Stimulated activated CD8-positive, alpha-beta memory T cell treated with anti-CD3 and anti-CD28 coated beads, Interleukin-15, amount 100 ng/mL, for 4 hours (primary cell): ENCODE measurements at regions not wholly inside any gene's neighbourhood (a gene's known extent, or its start where the extent isn't known, plus 50 kb on each side); places are given as distances from the start of the nearest gene placed in this dataset.
"Not testable (repeated sequence)": the region's sequence is repeated elsewhere in the genome, so short reads cannot be mapped to it uniquely, and the experiment has no call there.

Experiments used
- DNase-seq, 2 donors: peaks; one replicate each; pipeline ENCODE4 v3.0.0-alpha.2; 2020; ENCODE audit warnings: low read depth in 2 of 2

DNA sequence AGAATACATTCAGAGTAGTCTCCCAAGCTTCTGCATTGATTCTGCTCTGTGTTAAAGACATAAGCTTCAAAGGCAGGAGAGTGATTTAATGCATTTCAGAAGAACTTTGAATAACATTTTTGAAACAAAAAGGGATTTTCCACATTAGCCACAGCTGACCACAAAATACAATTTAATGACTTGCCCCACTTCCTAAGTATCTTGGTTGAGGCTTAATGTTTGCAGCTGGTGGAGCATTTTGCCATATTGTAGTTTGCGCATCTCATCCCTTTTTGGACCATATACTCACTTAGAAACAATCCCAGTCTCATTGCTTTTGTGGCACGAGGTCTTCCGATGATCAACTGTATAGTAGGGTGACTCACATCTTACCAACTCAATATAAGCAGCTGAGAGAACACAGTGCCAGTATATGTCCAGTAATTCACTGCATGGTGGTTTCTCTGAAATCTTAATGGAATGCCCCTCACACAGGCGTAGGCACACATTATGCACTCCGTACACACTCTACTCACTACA, 455.8 kb upstream of the PTGER4 start:
- DNase-seq, result no peak

DNA sequence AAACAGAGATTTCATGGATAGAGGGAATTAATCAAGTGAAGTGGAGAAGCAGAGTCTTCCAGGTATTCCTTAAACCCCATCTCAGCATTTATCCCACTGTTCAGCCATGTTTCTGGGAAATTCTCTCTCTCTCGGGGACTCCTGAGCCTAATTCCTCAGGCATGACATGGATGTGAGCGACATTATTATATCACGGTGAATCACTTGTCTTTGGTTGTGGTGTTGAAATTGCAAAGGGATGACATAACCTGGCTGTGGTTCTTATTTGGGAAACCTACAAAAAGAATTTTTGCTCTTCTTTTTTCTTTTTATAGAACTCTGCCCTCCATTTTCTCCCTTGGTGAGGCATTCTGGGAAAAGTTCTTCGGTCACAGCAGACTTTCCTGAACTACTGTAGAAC, 457.9 kb upstream of the PTGER4 start:
- DNase-seq, result no peak

DNA sequence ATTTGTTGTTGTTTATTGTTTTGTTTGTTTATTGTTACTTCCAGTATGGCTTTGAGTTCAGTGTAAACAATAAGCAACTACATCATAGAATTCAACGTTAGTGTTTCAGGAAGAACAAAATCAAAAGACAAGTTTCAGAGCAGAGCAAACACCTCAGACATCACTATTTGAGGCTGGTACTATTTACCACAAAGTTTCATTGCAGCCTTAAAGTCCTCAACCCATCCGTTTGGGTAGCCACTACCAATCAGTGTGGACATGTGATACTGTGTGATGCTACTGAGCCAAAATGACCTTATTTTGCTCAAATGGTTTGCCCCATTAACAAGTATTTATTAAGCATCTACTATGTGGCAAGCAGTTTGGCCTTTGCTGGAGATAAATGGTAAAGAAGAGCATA, 458.5 kb upstream of the PTGER4 start:
- no peak for DNase-seq

DNA sequence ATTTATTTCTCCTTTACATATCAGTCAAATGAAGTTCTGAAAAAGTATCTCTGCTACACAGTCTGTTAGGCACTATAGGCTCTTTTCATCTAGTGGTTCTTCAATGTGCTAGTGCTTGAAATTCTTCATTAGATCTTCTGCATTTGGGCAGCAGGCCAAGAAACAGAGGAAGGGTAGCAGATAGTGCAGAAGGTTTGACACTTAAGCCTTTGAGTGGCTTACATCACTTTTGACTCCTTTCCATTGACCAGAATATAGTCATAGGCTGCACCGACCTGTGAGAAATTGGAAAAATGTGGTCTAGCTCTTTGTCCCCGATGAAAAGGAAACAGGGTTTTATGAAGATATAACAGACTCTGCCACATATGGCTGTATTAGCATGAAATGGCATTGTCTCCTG, 459.5 kb upstream of the PTGER4 start:
- DNase-seq, result no peak

DNA sequence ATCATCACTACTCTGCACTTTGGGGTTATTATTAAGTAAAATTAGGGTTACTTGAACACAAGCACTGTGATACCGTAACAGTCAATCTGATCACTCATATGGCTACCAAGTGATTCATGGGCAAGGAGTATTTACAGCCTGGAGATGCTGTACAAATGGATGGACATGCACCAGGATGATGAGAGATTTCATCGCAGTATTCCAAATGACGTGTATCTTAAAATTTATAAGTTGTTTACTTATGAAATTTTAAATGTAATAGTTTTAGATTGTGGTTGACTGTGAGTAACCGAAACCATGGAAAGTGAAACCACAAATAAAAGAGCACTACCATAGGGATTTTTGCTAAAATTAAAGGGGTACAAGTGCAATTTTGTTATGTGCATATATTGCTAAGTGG, 462.2 kb upstream of the PTGER4 start:
- DNase-seq, result no peak

DNA sequence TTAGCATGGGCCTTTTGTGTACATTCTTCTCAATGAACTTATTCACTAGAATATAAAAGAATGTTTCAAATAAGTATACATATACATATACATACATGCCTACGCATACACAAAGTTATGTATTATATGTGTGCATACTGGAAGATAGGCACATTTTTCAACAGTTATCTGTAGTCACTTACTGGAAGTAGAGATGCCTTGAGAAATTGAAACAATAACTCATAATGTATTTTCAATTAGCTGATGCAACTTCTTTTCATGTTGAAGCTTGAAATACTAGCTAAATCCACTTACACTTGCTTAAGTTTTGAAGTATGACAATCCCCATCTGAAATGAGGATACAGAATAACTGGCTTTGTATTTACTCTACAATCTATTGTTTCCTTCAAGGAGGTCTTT, 469.0 kb upstream of the PTGER4 start:
- DNase-seq, result no peak

DNA sequence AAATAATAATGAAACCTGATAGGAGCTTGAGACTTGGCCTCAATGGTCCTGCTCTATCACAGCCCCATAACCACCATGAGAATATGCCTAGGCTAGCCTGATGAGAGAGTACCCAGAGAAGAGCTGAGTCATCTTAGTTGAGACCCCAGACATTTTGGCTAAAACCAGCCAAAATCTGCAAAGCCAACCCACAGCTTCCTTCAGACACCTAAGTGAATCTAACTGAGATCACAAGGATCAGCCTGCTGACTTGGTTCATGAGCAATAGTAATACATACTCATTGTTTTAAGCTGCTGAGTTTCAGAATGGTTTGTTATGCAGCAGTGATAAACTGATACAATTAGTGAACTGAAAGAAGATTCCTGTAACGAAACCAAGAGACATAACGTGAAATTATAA, 473.7 kb upstream of the PTGER4 start:
- DNase-seq, result no peak

DNA sequence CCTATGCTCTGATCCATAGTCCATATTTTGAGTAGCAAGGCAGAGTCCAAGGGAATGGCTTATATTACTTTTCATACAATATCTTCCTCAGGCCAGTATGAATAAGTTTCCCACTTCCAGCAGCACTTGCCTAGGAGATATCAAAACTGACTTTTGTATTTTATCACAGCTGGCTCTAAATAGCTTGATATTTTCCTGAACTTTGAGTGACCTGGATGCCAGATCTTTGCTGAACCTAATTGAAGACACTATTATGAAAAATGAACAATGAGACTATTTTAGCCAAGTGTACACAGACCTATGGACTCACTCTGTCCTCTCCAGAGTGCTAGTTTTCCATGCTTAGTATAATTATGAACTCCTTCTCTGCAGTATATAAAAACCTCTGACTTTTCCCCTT, 475.6 kb upstream of the PTGER4 start:
- DNase-seq, result no peak

DNA sequence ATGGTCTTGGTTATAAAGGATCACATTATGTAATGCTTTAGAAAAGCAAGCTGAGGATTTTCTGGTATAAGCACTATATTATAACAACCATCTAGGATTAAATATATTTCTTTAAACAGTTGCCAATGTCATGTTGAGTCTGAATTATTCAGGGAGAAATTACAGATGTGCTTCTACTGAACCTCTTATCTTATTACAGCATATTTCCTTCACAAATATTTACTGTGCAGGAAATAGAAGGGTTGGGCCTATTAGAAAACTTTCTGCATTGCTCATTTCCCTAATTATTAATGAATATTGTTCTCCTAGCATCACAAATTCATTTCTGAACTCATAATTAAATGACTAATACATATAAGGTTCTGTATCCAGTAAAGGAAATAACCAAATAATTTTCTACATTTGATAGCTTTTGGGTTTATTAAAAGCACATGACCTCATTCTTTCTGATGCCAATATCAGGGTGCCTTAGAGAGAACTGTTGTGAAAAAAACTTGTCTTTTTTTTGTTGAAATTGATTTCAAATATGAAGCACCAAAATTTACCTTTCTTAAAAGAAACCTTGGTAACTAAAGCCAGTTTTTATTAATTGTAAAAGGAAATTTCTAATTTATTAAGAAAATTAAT, 476.8 kb upstream of the PTGER4 start:
- DNase-seq, result no peak

DNA sequence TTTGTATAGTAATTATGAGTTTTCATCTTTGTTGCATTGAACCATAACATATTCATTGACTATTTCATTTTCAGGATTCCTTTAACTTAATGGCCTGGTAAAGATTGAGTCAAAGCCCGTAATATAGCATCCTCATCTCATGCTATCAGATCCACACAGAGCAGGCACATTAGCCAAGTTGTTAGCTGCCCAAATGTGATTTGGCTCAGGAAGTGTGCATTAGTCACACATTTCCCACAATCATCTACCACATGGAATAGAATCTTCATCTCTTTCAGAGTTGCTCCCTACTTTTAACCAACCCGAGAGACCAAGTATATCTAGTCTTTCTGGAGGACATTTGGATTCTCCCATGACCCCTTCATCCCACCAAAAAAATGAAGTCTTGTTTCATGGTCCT, 481.0 kb upstream of the PTGER4 start:
- DNase-seq, result no peak

DNA sequence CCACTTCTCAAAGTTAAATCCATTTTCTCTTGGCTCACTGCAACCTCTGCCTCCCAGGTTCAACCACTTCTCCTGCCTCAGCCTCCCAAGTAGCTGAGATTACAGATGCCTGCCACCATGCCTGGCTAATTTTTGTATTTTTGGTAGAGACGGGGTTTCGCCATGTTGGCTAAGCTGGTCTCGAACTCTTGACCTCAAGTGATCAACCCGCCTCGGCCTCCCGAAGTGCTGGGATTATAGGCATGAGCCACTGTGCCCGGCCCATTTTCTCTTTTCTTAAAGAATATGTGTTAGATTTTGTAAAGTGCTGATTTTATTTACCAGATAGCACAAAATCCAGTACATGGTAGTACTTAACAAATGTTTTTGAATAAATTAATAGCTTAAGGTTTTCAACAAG, 484.1 kb upstream of the PTGER4 start:
- not testable (repeated sequence) for DNase-seq

DNA sequence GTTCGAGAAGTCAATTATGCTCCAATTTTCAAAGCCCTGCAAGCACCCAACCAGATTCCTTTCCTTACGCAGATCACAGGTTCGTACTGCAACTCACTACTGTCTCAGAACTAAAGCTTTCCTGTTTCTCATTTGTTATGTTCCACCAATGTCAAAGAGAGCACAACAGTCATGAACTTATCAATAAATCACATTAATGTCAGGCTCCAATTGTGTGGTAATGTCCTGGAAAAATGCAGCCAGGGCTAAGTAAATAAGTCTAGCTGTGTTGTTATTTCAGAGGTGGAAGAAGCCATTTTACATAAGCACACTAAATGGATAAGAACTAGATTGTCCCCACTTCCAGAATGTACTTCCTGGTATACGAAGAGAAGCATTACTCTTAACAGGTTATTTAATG, 488.6 kb upstream of the PTGER4 start:
- DNase-seq, result no peak

DNA sequence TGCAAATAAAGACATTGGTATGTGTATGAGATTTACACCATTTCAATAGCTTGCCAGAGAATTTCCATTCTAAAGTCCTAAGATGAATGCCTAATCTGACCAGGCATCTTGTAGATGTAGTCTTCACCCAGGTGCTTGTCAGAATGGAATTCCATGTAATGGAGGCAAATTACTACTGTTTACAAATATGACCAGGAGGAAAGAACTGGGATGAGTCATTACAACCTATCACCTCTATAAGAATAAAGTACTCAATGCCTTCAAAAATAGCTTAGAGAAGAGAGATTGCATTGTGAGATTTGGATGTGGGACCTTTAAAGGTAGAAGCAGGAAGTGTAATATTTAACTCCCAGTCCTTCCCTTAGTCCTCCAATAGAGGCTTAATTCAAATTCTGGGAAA, 507.0 kb upstream of the PTGER4 start:
- no peak for DNase-seq

DNA sequence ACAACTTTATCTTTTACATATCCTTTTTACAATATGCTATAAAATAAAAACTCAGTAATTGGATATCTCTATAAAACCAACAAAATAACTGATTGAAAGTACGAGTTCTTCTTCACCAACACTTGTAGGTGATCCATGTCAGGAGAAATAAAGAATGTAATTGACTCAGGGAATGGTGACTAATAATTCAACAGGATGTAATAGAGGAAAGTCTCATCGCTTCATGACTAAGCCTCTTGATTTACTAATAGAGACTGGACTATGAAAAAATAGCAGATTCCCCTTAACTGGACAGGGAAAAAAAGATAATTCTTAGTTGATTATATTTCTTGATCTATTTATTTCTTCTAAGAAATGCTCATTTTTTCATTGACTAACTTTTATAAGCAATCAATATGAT, 507.7 kb upstream of the PTGER4 start:
- no peak for DNase-seq

DNA sequence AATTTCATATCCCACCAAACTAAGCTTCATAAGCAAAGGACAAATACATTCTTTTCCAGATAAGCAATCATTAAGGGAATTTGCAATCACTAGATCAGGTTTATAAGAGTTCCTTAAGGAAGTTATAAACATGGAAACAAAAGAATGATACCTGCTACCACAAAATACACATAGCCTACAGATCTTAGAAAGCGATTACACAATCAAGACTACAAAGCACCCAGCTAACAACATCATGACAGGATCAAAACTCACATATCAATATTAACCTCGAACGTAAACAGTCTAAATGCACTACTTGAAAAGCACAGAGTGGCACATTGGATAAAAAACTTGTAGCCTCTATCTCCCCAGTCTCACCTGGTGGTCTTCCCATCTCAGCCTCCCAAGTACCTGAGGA, 512.4 kb upstream of the PTGER4 start:
- no peak for DNase-seq

DNA sequence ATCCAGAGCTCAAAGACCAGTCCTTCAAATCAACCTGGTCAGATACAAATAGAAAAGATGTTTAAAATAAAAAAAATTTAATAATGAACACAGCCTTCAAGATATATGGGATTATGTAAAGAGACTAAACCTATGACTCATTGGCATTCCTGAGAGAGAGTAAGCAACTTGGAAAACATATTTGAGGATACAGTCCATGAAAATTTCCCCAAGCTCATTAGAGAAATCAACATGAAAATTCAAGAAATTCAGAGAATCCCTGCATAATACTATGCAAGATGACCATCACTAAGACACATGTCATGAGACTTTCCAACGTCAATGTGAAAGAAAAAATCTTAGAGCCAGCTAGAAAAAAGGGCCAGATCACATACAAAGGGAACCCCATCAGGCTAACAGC, 512.9 kb upstream of the PTGER4 start:
- no peak for DNase-seq

DNA sequence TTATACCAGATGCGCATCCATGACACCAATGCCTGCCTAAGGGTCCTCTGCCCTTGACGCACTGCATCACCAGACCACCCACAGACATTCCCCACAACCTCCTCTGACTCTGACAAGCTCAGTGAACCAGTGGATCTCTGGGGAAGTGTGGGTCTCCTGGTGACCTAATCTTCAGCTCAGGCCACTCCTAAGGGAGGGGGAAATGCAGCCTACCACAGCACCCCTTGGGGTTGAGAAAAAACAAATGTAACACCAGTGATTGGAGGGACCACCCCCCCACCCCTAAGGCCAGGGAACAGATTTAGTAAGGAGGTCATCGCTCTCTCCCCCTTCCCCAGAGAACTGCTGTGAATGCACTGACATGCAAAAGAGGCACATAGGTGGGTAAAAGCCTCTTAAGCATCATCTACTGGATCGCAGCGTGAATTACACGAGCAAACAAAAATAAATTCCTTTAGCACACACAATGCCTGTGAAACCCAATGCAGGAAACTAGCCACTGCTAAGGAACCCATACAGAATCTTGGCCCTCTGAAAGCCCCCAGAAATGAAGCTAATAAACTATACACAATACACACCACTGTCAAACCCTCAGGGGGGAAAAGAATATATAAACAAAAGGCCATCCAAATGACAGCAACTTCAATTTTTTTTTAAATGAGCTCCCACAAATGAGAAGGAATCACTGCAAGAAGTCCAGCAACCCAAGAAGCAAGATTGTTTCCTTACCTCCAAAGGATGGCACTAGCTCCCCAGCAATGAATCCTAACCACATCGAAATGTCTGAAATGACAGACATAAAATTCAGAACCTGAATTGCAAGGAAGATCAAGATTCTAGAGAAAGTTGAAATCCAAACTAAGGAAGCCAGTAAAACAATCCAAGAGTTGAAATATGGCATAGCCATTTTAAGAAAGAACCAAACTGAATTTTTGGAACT, 513.7 kb upstream of the PTGER4 start:
- DNase-seq, result no peak

DNA sequence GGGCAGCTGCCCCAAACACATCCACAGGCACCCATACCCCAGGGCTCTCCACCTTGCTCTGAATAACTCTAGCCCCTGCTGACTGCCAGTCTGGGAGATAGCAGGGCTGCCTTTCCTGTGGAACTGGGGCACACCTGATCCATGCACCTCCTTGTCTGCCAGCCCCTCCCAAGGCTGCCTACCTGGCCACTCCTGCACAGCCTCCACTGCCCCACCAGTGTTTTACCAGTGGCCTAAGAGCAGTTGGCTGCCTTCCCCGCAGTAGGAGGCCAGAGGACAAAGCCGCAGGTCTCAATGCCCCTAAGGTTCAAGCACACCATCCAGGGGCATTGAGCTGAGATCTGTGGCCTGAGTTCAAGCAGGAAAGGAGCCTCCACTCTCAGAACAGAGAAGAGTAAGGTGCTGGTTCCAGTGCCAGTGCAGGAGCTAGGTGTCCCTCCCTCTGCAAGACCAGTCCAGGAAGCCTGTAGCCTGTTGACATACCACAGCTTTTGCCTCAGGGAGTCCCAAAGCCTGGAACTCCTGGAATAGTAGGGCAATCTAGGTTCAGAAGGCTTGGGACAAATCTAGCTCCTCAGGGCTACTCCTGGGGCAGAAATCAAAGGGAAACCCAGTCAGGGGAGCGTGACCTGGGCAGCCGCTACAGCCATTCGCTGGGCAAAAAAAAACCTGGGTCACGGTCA, 514.5 kb upstream of the PTGER4 start:
- no peak for DNase-seq

DNA sequence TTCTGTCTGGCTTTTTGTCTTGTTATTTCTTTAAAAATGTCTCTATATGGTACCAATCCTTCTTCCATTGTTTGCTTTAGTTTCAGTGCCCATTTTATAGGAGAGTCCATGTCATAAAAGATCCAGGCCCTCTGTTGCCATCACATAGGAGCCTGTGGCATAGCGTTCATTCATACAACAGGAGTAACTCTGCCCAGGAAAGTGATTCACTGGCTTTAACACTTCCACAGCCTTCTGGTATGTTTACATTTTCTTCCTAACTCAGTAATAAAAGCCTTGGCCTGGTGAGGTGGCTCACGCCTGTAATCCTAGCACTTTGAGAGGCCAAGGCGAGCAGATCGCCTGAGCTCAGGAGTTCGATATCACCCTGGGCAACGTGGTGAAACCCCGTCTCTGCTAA, 519.3 kb upstream of the PTGER4 start:
- no peak for DNase-seq

DNA sequence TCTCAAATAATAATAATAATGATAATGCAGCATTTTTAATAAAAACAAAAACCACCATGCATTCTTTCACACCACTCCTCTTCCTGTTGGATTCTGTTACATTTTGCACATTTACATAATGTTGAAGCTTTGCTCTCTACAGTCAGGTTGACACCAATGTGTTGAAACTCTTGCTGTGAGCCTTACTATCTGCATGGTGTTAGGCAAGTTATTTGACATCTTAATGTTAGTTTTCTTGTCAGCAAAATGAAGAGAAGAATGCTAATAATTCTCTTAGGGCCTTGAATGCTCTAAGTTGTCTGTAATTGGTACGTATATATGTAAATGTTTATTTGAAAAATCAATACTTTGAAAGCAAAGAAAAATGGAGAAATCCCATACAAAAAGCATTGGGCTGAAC, 525.5 kb upstream of the PTGER4 start:
- no peak for DNase-seq

DNA sequence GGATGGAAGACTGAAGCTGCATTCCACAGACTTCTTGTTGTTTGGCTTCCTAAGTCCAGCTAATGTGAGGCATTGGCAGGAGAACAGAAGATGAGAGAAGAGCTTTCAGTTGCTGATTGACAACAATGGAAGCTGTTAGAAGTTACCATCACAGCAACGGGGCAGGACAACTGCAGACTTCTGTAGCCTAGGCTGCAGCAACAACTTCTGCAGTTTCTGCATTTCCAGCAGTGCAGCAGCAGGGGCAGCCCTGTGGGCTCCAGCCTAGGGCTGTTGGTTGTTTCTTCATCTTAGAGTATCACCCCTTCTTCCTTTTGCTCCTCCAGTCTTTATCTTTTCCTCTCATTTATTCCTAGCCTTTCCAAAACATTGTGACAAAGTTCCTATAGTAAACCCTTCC, 528.8 kb upstream of the PTGER4 start:
- no peak for DNase-seq

DNA sequence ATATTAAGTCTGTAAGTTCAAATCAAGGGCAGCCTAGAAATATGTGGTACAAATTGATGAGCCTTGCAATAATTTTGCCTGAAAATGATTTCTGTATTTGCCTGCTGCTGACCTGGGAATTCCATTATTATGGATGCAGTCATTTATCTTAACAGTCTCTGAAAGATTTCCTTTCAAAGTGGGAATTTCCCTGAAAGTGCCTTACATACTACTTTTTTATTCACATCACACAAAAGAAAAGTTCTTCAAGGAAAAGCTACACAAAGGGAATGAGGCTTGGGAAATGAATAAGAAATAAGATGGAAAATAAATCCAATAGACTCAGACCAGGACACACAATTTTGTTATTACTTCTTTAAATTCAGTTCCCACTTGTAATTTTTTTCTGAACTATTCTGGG, 537.8 kb upstream of the PTGER4 start:
- DNase-seq, result no peak

DNA sequence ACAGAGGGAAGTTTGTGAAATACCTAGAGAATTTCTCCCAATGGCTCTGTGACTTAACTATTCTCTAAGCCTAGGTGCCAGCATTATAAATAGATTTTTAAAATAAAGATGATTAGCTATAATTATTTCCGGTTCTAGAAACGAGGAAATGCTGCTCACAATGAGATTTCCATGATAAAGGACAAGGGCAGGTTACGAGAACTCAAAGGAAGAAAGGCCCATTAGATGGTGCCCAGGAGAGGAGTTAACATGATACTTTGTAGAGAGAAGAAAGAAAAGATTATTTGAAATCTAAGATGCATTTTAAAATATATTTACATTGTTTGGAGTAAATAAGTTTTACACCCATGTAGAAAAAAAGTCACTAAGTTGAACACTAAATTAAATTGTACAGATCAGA, 538.3 kb upstream of the PTGER4 start:
- no peak for DNase-seq
